ENCODE measurements at regions not wholly inside any gene's neighbourhood (a gene's known extent, or its start where the extent isn't known, plus 50 kb on each side); places are given as distances from the start of the nearest gene placed in this dataset.
"Not testable (repeated sequence)": the region's sequence is repeated elsewhere in the genome, so short reads cannot be mapped to it uniquely, and the experiment has no call there.

GRCh38 chr4:131883181-131883580 lies 1265.9 kb upstream of the PCDH10 start:
- not testable (repeated sequence) for DNase-seq (ENCODE audit: low read depth in 2 of 2)

- DNase-seq (ENCODE audit: low read depth in 2 of 2), result not testable (repeated sequence)
Observed at GRCh38 chr4:131925662-131926061, 1223.4 kb upstream of the PCDH10 start.

- DNase-seq (ENCODE audit: low read depth in 2 of 2), result peak in 1 of 2 donors; percentile 3
Observed at GRCh38 chr4:131967646-131968045, 1181.4 kb upstream of the PCDH10 start.

DNA sequence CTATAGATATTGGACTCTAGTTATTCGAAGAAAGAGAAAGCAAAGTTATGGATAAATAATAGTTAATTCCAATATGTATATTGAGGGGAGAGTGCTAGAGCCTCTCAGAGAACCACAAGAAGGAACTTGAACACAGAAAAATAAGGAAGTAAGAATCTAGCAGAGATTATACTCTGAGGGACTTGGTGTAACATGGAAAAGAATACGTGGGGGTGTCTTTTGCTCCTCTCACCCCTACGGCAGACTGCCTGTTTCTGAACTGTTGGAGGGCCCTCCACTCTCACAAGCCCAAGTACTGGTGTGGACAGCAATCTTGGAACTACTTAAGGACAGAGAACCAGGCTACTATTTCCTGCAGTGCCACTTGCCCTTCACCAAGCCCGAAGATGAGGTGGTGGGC lies 1174.4 kb upstream of the PCDH10 start:
- DNase-seq (ENCODE audit: low read depth in 2 of 2), result peak in 1 of 2 donors; percentile 37

DNA sequence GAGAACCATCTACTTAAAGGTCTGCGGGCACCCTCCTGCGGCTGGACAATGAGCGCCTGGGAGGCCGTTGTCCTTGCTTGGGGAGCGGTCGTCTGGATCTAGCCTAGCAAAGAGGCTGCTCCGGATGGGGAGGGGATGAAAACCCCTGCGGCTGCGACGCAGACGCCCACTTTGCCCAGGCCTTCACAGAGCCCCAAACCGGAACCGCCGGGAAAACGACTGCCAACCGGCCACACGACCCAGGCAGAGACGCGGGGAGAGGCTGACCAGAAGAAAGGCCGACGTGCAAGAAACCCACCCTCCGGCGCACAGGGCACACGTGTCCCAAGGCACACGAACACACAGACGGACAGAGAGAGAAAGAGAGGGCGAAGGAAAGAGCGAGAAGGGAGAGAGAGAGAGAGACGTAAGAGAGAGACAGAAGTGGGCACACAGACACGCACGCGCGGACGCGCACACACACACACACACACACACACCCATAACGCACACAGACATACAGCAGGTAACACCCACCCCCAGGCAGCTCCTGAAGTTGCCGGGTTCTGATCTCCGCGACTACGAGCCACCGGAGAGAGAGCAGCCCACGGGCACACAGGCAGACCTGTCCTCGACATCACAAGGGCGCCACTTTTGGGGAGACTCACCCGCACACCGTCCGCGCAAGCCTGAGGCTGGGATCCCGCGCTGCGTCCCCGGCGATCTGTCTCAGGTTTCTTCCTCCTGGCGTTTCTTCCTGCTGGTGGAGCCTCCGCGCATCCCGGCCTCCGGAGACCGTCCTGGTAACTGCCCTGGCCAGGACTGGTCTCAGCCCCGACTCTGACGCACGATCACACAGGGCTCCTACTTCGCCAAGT lies 1173.6 kb upstream of the PCDH10 start:
- DNase-seq (ENCODE audit: low read depth in 2 of 2), result peak; percentile 42 to 49

GRCh38 chr4:131976133-131977002 lies 1172.7 kb upstream of the PCDH10 start:
- peak; percentile 50 to 57 for DNase-seq (ENCODE audit: low read depth in 2 of 2)

GRCh38 chr4:131978120-131978519 lies 1171.0 kb upstream of the PCDH10 start:
- DNase-seq (ENCODE audit: low read depth in 2 of 2), result no peak

- no peak for DNase-seq (ENCODE audit: low read depth in 2 of 2)
Observed at GRCh38 chr4:131989576-131989975, 1159.5 kb upstream of the PCDH10 start.

GRCh38 chr4:132001542-132001941 lies 1147.6 kb upstream of the PCDH10 start:
- no peak for DNase-seq (ENCODE audit: low read depth in 2 of 2)

- no peak for DNase-seq (ENCODE audit: low read depth in 2 of 2)
Observed at GRCh38 chr4:132003593-132003992, 1145.5 kb upstream of the PCDH10 start.

- DNase-seq (ENCODE audit: low read depth in 2 of 2), result no peak
Observed at GRCh38 chr4:132015321-132015720, 1133.8 kb upstream of the PCDH10 start.

- DNase-seq (ENCODE audit: low read depth in 2 of 2), result no peak
Observed at GRCh38 chr4:132016703-132017350, 1132.3 kb upstream of the PCDH10 start.

GRCh38 chr4:132026166-132026565 lies 1122.9 kb upstream of the PCDH10 start:
- DNase-seq (ENCODE audit: low read depth in 2 of 2), result no peak

GRCh38 chr4:132026816-132027215 lies 1122.3 kb upstream of the PCDH10 start:
- no peak for DNase-seq (ENCODE audit: low read depth in 2 of 2)

DNA sequence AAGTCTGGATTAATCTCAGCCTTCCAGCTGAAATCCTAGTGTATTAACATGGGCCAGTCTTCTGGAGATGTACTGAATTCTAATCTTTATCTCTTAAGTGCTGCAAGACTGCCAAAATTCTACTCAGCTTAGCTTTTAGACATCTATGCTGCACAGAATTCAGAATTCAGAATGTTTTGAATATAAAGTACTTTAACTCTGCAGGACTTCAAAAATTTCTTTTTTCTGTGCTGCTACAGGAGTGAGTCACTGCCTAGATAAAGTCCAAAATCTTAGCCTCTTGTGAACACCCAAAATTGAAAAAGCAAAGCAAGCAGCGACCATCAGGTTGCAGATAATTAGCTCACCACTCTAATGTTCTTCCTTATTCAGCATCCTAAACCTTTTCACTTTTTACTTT lies 1092.6 kb upstream of the PCDH10 start:
- DNase-seq (ENCODE audit: low read depth in 2 of 2), result no peak

DNA sequence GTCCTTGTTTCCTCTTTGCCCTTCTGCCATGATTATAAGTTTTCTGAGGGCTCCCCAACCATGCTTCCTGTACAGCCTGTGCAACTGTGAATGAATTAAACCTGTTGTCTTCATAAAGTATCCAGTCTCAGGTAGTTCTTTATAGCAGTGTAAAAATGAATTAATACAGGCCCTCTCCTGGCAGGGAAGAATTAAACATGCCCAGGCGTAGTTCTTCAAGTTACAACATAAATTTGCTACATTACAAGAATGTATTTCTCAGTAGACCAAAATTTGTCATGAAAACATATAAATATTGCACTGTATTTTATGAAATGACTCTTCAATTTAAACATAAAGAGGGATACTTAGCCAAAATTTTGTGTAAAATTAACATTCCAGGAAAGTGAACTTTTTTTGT lies 1089.9 kb upstream of the PCDH10 start:
- DNase-seq (ENCODE audit: low read depth in 2 of 2), result no peak

- no peak for DNase-seq (ENCODE audit: low read depth in 2 of 2)
Observed at GRCh38 chr4:132062611-132063239, 1086.4 kb upstream of the PCDH10 start.

DNA sequence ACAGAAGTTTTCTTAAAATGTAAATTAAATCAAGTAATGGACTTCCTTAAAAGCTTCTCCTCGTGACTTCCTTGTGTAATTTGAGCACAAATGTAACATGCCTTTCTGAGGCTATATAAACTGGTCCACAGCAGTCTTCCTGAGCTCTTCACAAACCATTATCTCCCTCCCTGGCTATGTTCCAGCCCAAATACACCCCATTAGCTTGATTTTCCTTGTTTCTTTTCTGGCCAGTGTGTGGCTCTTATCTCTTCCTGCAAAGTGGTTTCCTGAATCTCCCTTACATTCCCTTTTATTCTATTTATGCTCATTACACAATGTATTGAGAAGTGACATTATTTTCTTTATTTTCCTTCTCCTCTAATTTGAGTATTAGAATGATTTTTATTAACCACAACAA lies 1085.3 kb upstream of the PCDH10 start:
- DNase-seq (ENCODE audit: low read depth in 2 of 2), result peak; percentile 24 to 73

DNA sequence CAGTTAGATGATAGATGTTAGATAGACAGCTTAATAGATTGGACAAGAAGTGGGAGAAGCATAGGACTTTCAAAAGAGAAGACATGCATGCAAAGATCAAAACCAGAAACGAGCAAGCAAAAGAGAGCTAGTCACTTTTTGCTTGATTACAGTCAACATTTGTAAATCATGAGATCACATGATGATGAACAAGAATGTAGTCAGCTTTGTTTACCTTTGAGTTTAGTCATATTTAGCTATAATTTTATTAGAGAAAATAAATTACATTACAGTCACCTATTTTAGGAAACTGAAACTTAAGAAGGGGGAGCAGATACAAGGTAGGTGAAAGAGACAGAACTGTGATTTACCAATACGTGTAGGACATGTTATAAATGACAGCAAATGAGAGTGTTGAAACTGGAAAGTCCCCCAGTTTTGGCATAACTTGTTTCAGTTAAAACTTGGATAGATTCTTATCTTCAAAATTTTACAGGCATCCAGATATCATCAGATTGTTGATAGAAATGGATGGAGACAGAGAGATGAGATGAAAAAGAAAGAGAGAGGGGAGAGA lies 1083.1 kb upstream of the PCDH10 start:
- no peak for DNase-seq (ENCODE audit: low read depth in 2 of 2)

GRCh38 chr4:132071815-132072214 lies 1077.3 kb upstream of the PCDH10 start:
- peak in 1 of 2 donors; percentile 4 for DNase-seq (ENCODE audit: low read depth in 2 of 2)

DNA sequence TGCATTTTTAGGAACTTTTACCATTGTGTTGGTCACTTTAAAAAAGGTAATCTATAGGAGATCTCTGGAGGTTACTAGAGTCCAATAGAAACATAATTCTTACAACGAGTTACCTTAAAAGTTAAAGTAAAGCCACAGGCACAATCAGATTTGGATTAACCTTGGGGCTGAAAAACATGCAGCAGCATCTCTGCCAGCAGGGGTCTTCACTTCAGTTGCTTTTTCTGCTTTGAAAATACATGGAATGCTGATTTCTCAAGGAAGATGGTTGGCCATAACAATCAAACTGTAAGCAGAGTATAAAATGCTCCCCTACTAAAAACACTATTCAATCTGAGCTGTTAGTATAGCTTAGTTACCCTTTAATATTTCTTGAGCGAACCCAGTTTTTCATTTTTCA lies 1072.3 kb upstream of the PCDH10 start:
- DNase-seq (ENCODE audit: low read depth in 2 of 2), result no peak

Data from lung microvascular endothelial cell (primary cell).